LNCaP clone FGC (cell line): ENCODE measurements at regions not wholly inside any gene's neighbourhood (a gene's known extent, or its start where the extent isn't known, plus 50 kb on each side); places are given as distances from the start of the nearest gene placed in this dataset.
A peak's percentile ranks its signal among the peaks of the same experiment; 100 is the strongest.
"Not testable (repeated sequence)": the region's sequence is repeated elsewhere in the genome, so short reads cannot be mapped to it uniquely, and the experiment has no call there.

ENCODE experiments used
- DNase-seq: peaks from one replicate; pipeline ENCODE4 v3.0.0-alpha.2; 2011; ENCODE audit warnings: low read depth
- H3K4me3 ChIP-seq: 2 replicates; pipeline ENCODE4 v1.5.1; 2011; ENCODE audit warnings: mild to moderate bottlenecking, low read depth, low read length, control low read depth
- CTCF ChIP-seq: IDR thresholded peaks from 2 replicates; pipeline ENCODE4 v1.5.1; 2012; ENCODE audit warnings: mild to moderate bottlenecking; ENCODE audit not compliant: control insufficient read depth, insufficient read depth; ENCODE audit errors: extremely low read depth

GRCh38 chr18:77401173-77401572 is 151.5 kb downstream of the GALR1 start:
- DNase-seq = no peak
- TF ChIP-seq CTCF = no peak
- H3K4me3 ChIP-seq = no peak overlapping the region

- no peak overlapping the region for H3K4me3 ChIP-seq
- no peak for DNase-seq
- TF ChIP-seq CTCF = no peak
Measured at GRCh38 chr18:77403969-77404535, 154.4 kb downstream of the GALR1 start.

GRCh38 chr18:77405096-77405495 is 155.4 kb downstream of the GALR1 start:
- TF ChIP-seq CTCF = no peak
- DNase-seq = no peak
- no peak overlapping the region for H3K4me3 ChIP-seq

- TF ChIP-seq CTCF = peak; percentile 37; the same call in 1 of the 2 replicates
- H3K4me3 ChIP-seq = no peak overlapping the region
- DNase-seq = no peak
Measured at GRCh38 chr18:77407733-77408132, 158.1 kb downstream of the GALR1 start.

GRCh38 chr18:77421546-77421945 is 171.9 kb downstream of the GALR1 start:
- H3K4me3 ChIP-seq = peak overlapping the region; percentile 38
- DNase-seq = not testable (repeated sequence)

- no peak for TF ChIP-seq CTCF
- no peak overlapping the region for H3K4me3 ChIP-seq
- DNase-seq = no peak
Measured at GRCh38 chr18:77422974-77423867, 173.6 kb downstream of the GALR1 start.

- no peak for TF ChIP-seq CTCF
- DNase-seq = no peak
- no peak overlapping the region for H3K4me3 ChIP-seq
Measured at GRCh38 chr18:77433076-77433475, 183.4 kb downstream of the GALR1 start.
